Activated T-cell treated with anti-CD3 and anti-CD28 coated beads, Interleukin-2, amount 50 U/mL, for 1 hour (primary cell): ENCODE measurements at regions not wholly inside any gene's neighbourhood (a gene's known extent, or its start where the extent isn't known, plus 50 kb on each side); places are given as distances from the start of the nearest gene placed in this dataset.

Source experiments
- DNase-seq: peaks from one replicate; pipeline ENCODE4 v3.0.0-alpha.2; 2020

DNA sequence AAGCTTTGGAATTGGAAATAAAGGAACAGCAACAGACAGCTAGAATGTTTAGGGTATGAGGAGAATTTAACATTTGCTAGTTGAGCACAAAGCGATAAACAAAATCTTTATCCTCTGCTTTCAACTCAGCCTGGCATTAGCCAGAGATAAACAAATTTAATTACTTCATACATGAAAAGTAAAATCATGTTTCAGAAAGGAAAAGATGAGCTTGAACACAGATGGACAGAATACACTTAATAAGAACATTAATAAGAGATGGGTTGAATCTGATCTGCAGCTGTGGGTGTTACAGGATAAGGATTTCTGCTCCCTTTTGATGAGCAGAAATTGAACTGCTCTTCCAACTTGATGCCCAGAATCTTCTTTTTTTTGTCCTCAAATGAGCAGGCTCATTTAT lies 275.2 kb downstream of the CSNK1G3 start:
- DNase-seq = no peak

DNA sequence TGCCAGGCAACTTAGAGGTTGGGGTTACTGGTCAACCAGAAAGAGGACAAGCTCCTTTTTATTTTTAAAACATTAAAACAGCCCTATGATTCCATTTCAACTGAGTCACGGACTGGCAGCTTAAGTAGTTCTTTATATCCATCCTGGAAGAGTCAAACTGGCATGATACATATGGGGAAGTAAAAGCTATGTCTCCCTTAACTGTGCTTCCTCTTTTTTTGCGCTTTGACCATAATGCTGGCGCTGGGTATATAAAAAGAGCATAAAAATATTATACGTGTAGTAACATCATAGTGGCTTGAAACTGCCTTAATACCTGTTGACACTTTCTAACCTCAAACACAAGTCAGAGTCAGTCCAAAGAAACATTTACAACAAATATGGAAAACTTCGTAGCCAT lies 274.4 kb downstream of the CSNK1G3 start:
- DNase-seq = no peak

DNA sequence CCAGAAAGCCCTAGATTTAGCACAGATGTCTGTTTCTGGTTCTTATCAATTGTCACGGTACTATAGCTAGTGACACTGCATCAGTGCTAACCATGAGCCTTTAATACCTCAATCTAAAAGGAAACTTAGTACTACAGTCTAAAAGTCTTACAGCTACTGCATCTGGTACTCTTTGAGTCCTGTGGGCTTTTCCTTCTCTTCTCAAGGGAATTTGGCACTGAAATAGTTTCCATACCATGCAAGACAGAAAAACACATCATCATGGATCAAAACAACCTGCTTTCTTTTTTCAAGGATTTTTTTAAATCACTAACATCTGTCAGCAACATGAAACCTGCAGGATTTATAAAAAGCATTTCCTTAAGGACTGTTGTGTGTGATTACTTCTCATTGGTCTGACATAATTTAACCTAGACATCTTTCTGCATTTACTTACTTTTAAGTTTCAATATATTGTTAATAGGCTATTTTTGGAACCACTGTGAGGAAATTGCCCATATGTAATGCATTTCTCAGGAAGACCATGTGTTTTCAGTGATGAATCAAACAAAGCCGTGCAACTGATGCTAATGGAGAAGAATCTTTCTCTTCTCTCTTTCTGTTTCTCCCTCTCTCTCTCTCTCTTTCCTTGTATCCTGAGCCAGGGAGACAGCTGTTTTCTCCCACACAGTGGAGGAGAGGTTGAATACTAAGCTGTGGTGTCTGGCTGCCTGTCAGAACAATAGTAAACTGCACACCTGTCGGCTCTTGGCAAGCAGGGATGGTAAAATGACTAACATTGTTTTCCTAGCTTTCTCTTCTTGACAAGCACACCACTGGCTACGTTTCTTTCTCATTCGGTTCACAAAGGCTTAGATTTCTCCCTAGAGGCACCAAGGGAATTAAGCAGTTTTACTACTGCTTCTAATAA lies 273.4 kb downstream of the CSNK1G3 start:
- no peak for DNase-seq

DNA sequence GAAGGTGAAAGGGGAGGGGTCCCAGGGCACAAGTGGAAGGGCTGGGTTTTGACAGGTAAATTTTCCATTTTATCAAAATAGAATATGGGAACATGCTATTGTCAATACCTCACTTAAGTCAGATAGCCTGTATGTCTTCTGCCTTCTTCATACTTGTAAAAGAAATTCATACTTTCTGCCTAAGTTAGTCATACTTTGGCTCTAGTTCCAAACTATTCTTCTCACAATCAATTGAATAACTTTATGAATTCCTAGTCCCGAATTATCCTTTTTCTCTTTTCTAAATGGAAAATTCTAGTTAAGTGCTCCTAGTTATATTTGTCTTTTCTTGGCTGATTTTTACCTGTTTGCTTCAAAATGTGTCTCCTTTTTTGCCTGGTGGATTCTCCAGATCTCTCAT lies 271.4 kb downstream of the CSNK1G3 start:
- no peak for DNase-seq

DNA sequence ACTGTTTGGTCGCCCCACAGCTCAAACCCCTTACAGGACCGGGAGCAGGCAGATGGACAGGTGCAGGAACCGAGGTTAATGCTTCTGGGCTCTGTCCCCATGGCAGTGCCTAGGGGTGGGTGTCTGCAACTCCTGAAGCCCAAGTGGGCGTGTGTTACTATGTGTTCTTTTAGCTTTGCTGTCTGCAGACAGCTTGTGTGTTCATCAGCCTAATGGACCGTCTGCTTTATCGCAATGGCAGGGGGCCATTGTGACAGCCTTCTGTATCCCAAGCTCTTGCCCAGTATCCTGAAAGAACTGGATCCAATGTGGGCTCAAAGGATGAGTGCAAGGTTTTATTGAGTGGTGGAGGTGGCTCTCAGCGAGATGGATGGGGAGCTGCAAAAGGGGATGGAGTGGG lies 266.7 kb downstream of the CSNK1G3 start:
- no peak for DNase-seq

DNA sequence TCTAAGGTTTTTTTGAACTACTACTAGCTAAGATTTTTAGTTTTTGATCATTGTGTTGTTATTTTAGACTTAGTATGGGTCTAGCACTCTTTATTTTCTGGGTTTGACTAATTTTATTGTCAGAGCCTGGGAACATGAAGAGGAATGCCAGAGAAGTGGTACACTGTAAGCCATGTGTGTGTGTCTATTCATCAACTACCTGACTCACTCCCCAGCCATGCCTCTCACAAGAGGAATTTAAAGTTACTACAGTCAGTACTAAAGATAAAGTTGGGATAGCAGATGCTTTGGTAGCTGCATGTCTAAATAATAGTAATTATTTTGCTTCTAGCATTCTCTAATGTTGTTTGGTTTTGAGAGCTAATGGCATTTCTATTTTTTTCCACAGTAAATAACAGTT lies 264.8 kb downstream of the CSNK1G3 start:
- no peak for DNase-seq

DNA sequence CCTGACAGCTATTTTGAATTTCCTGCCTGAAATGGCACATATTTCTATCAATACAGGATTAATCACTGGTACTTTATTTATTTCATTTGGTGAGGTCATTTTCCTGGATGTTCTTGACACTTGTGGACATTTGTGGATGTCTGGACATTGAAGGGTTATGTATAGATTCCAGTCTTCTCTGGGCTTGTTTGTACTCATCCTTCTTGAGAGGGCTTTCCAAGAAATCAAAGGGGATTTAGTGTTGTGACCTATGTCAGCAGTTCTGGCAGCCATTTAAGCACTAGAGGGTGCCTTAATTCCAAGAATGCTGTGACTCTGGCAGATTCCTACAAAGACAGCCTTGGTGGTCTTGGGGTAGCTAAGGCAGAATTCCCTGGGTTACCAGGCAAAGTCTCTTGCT lies 259.7 kb downstream of the CSNK1G3 start:
- no peak for DNase-seq

DNA sequence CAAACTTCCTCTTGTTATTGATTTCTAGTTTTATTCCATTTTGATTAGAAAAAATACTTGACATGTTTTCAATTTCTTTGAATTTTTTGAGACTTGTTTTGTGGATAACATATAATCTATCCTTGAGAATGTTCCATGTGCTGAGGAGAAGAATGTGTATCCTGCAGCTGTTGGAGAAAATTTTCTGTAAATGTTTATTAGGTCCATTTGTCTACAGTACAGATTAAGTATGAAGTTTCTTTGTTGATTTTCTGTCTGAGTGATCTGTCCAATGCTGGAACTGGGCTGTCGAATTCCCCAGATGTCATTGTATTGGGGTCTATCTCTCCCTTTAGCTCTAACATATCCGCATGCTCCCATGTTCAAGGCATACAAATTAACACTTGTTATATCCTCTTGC lies 251.2 kb downstream of the CSNK1G3 start:
- DNase-seq = no peak

DNA sequence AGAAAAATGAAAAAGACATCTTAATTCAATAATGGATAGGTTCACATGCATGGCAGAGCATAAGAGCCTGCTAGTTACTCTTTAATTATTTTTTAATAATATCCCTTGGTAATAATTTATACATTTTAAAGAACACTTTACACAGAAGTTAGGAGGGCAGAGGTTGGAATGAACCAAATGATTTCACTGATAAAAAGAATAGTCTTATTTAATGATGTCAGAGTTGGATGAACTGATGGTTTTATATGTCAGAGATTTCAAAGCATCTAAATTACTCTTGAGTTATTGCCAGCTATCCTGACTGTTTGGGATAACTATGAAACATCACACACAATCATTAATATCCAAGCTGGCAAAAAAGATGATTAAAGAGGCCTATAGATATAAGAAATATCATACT lies 244.8 kb downstream of the CSNK1G3 start:
- DNase-seq = no peak

DNA sequence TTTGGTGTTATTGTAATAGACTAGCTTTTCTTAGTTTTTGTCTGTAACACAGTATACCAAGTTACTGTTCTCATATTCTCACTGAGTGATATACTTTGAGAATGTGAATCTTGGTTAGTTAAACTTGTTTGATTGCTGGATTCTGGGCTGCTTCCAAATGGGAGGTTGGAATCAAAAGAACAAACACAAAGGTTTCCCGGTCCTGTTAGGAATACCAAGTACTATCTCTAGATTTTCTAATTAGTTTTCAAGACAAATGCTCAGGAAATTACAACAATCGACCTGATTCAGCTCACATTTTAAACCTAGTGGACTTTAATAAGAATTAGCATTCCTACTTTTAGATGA lies 244.3 kb downstream of the CSNK1G3 start:
- DNase-seq = no peak

DNA sequence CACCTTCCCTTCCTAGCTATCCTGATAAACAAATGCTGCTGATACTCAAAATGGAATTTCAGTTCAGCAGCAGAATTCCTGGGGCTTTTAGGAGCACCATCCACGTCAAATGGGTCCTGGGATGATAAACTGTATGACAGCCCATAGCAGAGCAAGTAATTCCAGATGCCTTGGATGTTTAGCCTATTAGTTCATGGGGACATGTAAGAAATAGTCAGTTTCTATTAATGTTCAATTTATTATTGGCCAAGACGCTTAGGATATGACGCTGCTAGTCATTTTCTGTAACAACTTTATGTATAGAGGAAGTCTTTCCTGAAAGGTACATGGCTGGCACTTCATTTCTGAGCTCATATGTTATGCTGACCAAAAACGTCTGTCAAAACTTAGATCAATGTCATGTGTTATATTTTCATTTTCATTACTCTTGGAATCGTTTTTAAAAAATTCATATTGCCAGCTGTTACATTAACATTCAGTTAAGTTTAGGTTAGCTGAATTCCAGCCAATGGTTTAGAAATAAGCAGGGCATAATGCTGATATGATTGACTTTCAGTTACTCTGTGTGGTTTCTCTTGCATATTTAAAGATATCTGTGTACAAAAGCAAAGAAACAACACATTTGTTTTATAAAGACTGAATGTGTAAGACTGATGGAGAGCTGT lies 243.8 kb downstream of the CSNK1G3 start:
- DNase-seq = no peak

DNA sequence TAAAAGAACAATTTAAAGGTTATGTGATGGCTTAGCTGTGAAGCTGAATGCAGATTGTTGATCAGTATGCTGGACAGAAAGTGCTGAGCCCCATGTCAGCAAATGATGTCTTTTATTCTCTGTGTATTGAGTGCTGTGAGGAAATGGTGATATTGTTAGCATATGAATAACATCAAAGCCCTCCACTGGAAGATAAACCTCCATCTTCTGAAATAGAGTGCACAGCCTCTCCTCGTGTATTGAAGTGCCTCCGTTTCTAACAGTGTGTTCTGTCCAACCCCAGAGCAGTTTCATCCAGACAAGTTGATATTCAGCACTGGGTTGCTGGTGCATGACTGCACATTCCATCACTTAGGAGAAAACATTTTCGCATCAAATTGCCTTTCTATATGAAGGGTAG lies 242.9 kb downstream of the CSNK1G3 start:
- no peak for DNase-seq

DNA sequence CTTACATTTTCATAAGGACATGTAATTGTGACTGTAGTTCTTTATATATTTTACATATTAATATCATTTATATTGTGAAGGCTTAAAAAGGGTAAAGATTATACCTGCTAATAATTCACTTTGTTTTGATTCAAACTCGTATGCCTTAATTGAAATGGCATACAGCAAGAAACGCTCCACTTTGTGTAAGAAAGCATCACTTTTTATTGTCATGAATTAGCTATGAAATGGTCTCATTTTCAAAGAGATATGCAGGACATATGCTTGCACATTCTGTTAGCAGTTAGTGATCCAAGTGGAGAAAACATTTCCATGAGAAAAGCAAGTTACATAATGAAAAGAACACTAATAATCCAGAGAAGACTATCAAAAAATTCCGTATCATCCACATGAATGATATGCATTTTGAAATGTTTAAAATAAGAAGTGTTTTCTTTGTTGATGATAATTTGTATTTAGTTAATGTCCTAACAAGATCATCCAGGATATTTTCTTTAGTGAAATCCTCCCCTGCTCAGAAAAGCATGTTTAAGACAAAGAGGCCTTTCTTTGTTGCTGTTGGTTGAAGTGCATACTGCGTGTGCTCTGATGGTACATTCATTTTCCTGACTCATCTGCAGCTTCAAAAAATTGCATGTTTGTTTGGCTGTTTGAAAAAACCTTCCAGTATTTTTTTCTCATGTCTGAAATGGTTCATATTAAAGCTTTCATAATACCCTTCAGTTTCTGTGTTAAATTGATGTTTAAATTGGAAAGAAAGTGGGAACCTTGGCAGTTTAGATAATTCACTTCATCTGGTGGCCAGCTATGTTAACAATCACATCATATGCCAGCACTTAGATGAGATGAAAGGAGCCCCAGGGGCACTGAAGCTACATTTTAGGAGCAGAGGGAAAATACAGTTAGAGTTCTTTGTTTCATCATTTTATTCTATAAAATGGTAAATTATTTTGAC lies 242.2 kb downstream of the CSNK1G3 start:
- no peak for DNase-seq

DNA sequence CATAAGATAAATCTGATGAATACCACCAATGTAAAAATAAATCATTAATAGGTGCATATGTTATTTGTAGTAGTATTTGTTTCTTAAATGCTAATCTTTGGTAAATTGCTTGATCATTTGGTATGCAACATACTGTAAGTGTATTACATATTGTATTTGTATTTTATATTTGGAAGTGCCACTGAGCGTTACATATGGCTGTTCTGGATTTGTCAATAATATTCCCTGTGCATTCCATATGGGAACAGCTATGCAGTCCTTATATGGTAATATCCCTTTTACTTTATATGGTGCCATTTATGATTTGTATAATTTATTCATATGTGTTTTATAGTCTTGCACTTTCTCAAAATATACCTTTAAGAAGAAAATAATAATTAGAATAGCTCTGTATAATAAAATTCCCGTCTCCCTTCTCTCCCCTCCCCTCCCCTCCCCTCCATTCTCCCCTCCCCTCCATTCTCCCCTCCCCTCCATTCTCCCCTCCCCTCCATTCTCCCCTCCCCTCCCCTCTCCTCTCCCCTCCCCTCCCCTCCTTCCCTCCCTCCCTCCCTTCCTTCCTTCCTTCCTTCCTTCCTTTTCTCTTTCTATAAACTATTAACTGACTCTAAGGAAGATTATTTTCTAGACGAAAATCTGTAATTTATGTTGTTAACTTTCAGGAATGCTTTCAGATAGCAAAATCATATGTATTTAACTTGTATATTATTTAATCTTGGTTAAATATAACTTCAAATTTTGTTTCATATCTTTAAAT lies 241.4 kb downstream of the CSNK1G3 start:
- no peak for DNase-seq

DNA sequence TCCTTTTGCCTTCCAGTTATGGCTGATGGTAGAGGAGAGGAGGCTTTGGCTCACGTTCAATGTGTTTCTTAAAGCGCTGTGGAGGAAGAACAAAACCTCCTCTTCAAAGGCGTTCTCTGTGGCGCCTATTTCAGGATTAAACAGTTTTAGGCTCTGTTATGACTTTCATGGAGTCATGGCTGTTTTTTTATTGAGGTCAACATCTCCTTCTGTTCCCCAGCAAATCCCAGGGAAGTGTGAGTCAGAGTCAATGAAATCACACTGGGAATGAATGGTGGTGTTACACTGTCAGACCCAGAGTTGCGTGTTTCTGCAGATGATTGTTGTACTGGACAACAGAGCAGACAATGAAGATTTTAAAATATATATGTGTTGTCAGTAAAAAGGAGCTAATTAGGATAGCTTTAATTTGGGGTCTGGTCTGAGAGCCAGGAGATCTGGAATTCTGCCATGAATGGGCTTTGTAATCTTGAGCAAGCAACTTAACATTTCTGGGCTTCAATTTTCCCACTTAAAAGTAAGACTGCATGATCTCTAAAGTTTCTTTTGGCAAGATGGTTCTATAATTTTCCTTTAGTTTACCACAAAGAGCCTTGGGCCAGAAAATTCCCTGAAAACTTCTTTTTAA lies 240.7 kb downstream of the CSNK1G3 start:
- no peak for DNase-seq

DNA sequence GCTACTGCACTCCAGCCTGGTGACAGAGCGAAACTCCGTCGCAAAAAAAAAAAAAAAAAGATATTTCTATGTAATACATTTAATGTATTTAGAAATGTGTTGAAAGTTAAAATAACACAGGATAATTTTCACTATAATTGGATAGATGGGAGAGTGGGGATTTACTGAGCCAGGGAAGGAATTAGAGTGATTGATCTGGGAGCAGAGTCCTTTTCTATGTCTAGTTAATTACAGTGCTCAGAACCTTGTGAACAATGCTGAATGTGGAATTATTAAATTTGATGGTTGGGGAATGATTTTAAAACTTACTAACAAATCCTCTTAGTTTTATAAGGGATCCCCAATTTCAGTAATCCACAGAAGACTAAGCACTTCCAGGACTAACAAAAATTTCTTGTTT lies 239.7 kb downstream of the CSNK1G3 start:
- no peak for DNase-seq

DNA sequence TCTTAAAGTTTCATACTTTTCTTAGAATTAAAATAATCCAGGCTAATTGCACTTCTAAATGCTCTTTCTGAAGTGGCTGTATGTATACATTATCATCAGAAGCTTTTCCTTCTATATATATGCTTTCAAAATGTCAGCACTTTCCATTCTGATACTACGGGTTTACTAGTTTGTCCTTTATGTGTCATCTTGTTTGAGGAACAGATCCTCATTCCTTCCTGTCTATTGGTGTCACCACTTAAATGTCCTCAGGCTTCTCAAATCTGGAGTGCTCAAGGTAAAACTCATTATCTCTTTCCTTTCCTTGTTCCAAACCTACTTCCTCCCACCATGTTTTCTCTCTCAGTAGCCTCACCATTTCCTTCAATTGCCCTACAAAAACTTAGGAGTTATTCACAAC lies 236.3 kb downstream of the CSNK1G3 start:
- DNase-seq = no peak

DNA sequence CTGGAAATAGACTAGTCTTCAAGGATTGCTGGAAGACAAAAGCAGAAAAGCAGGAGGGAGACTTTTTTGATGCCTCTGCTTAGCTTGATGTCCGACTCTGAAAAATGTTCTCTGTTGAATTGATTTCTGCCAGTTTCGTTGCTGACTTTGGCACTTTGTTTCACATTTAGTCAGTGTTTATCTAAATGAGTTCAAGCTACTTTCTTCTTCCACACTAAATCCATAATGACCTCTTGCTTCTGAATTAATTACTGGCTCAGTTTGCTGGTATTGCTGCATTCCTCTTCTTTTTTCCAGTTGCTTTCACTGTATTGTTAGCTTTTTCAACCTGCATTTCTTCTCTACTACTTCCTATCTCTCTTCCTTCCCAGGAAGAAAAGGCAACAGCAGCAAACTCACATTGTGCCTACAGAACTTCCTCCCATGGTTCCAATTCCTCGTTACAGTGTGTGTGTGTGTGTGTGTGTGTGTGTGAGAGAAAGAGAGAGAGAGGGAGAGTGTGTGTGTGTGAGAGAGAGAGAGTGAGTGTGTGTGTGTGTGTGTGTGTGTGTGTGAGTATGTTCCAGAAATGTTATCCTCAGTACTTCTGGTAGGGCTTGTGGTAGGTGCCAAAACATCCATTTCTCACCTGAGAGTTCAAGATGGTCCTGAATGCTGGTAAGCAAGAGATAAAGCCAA lies 234.8 kb downstream of the CSNK1G3 start:
- DNase-seq = no peak

DNA sequence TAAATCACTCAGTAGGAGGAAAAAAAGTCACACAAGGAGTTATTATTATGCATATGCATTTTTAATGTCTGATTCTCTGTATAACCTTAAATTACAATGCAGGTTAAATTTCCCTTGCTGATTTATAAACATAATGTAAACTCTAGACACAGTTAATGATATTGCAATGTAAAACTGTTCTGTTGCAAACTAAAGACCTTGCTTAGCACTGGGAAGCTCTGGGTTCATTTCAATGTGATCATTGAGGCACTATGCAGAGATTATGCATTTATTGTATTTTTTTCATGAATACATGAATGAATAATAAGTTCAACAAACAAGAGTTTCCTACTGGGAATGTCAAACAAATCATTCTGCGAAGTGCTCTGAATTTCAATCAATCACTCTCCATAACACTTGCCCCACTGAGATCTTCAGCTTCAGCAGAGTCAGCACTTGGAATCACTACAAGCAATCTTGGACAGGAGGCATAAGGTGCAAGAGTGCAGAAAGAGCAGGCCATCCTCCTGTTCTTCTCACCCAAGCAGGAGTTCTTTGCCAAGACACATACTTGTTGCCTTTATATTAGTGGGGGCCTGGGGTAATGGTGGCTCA lies 232.1 kb downstream of the CSNK1G3 start:
- DNase-seq = no peak

DNA sequence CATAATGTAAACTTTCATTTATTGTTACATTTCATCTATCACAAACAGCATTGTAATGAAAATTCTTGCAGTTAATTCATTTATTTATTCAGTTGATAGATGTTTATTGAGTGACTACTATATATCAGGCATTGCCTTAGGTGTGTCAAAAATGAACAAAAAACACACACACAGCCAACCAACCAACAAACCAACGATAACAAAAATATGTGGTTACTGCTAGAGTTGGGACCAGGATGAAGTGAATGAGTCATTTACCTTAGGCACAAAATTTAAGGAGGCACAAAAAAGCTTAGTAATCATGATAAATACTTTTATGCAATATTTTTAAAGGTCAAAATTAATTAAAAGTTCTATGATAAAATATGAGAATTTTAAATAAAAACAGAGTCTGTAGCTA lies 223.4 kb downstream of the CSNK1G3 start:
- no peak for DNase-seq

DNA sequence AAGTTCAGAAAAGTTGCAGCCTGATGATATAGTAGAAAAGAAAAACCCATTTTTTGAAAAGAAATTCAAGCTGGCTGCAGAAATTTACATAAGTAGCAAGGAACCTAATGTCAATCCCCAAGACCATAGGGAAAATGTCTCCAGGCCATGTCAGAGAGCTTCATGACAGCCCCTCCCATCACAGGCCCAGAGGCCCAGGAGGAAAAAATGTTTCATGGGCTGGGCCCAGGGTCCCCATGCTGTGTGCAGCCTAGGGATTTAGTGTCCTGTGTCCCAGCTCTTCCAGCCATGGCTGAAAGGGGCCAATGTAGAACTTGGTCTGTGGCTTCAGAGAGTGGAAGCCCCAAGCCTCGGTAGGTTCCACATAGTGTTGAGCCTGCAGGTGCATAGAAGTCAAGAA lies 220.3 kb downstream of the CSNK1G3 start:
- no peak for DNase-seq
